H9 (cell line): ENCODE measurements at regions not wholly inside any gene's neighbourhood (a gene's known extent, or its start where the extent isn't known, plus 50 kb on each side); places are given as distances from the start of the nearest gene placed in this dataset.

Experiments
- DNase-seq: peaks from one replicate; pipeline ENCODE4 v3.0.0-alpha.2; 2017
- H2AFZ ChIP-seq: one replicate; pipeline ENCODE4 v1.6.1; 2013; ENCODE audit warnings: mild to moderate bottlenecking, low read length, control low read depth, moderate library complexity
- H2AK5ac ChIP-seq: 2 replicates; pipeline ENCODE4 v1.6.1; 2013; ENCODE audit warnings: low read length, control low read depth, mixed read lengths; ENCODE audit not compliant: insufficient read length
- H2BK120ac ChIP-seq: one replicate; pipeline ENCODE4 v1.6.1; 2013; ENCODE audit warnings: low read depth, mild to moderate bottlenecking, low read length, control low read depth, inconsistent platforms; ENCODE audit not compliant: poor library complexity, severe bottlenecking
- H2BK12ac ChIP-seq: 2 replicates; pipeline ENCODE4 v1.6.1; 2013; ENCODE audit warnings: low read length, control low read depth, mixed read lengths, low read depth; ENCODE audit not compliant: insufficient read length
- H2BK15ac ChIP-seq: 2 replicates; pipeline ENCODE4 v1.6.1; 2013; ENCODE audit warnings: low read depth, low read length, control low read depth
- H2BK20ac ChIP-seq: one replicate; pipeline ENCODE4 v1.6.1; 2013; ENCODE audit warnings: low read depth, mild to moderate bottlenecking, low read length, control low read depth, inconsistent platforms; ENCODE audit not compliant: poor library complexity, severe bottlenecking
- H2BK5ac ChIP-seq: 2 replicates; pipeline ENCODE4 v1.6.1; 2013; ENCODE audit warnings: low read length, control low read depth, mixed read lengths; ENCODE audit not compliant: insufficient read length
- H3K14ac ChIP-seq: 2 replicates; pipeline ENCODE4 v1.6.1; 2013; ENCODE audit warnings: low read length, control low read depth; ENCODE audit not compliant: insufficient read depth
- H3K18ac ChIP-seq: 2 replicates; pipeline ENCODE4 v1.6.1; 2013; ENCODE audit warnings: low read depth, mild to moderate bottlenecking, mixed read lengths, low read length, control low read depth; ENCODE audit not compliant: insufficient read length
- H3K23ac ChIP-seq: 2 replicates; pipeline ENCODE4 v1.6.1; 2013; ENCODE audit warnings: low read length, control low read depth, mixed read lengths, low read depth; ENCODE audit not compliant: insufficient read length
- H3K23me2 ChIP-seq: 2 replicates; pipeline ENCODE4 v1.6.1; 2013; ENCODE audit warnings: low read depth, mild to moderate bottlenecking, mixed read lengths, low read length, control low read depth; ENCODE audit not compliant: insufficient read length, poor library complexity, severe bottlenecking
- H3K27ac ChIP-seq: 2 replicates; pipeline ENCODE4 v1.5.1; 2013; ENCODE audit warnings: low read length, control low read depth, mixed read lengths, low read depth; ENCODE audit not compliant: insufficient read length
- H3K27me3 ChIP-seq: 2 replicates; pipeline ENCODE4 v1.6.1; 2013; ENCODE audit warnings: low read length, control low read depth, inconsistent platforms; ENCODE audit not compliant: insufficient read depth
- H3K4ac ChIP-seq: 2 replicates; pipeline ENCODE4 v1.6.1; 2013; ENCODE audit warnings: low read depth, mild to moderate bottlenecking, control low read depth, inconsistent platforms, low read length, moderate library complexity
- H3K4me1 ChIP-seq: 2 replicates; pipeline ENCODE4 v1.6.1; 2013; ENCODE audit warnings: low read length, control low read depth, inconsistent platforms; ENCODE audit not compliant: insufficient read depth
- H3K4me2 ChIP-seq: 2 replicates; pipeline ENCODE4 v1.6.1; 2013; ENCODE audit warnings: low read length, control low read depth, mixed read lengths; ENCODE audit not compliant: insufficient read length, insufficient read depth
- H3K56ac ChIP-seq: 2 replicates; pipeline ENCODE4 v1.6.1; 2013; ENCODE audit warnings: low read depth, mild to moderate bottlenecking, mixed read lengths, low read length, control low read depth; ENCODE audit not compliant: insufficient read length
- H3K79me1 ChIP-seq: 2 replicates; pipeline ENCODE4 v1.6.1; 2013; ENCODE audit warnings: low read depth, mild to moderate bottlenecking, moderate library complexity, low read length, control low read depth, inconsistent platforms; ENCODE audit not compliant: insufficient read depth, poor library complexity, severe bottlenecking
- H3K79me2 ChIP-seq: 2 replicates; pipeline ENCODE4 v1.6.1; 2013; ENCODE audit warnings: low read length, control low read depth, inconsistent platforms; ENCODE audit not compliant: insufficient read depth
- H3K9ac ChIP-seq: 2 replicates; pipeline ENCODE4 v1.6.1; 2013; ENCODE audit warnings: low read length, control low read depth, mixed read lengths; ENCODE audit not compliant: insufficient read length; ENCODE audit errors: extremely low read depth
- H3K9me3 ChIP-seq: one replicate; pipeline ENCODE4 v1.6.1; 2013; ENCODE audit warnings: low read depth, low read length, inconsistent platforms; ENCODE audit not compliant: control insufficient read depth
- H3T11ph ChIP-seq: one replicate; pipeline ENCODE4 v1.6.1; 2013; ENCODE audit warnings: mild to moderate bottlenecking, low read length, control low read depth, inconsistent platforms
- H4K20me1 ChIP-seq: one replicate; pipeline ENCODE4 v1.6.1; 2013; ENCODE audit not compliant: control insufficient read depth, insufficient read length, insufficient read depth
- H4K5ac ChIP-seq: 2 replicates; pipeline ENCODE4 v1.6.1; 2013; ENCODE audit warnings: low read depth, mild to moderate bottlenecking, mixed read lengths, low read length, control low read depth; ENCODE audit not compliant: insufficient read length
- H4K8ac ChIP-seq: replicated peaks from 2 replicates; pipeline ENCODE4 v1.6.1; 2013; ENCODE audit warnings: low read length, control low read depth, mixed read lengths, low read depth; ENCODE audit not compliant: insufficient read length
- H4K91ac ChIP-seq: 2 replicates; pipeline ENCODE4 v1.6.1; 2013; ENCODE audit warnings: low read depth, mild to moderate bottlenecking, moderate library complexity, mixed read lengths, low read length, control low read depth; ENCODE audit not compliant: insufficient read length
- H3K27ac Mint-ChIP-seq, 3 experiments: 2 replicates in 2 of 3; 3 replicates in 1 of 3; pipeline ENCODE4 v1.8.0; 2020 to 2021; ENCODE audit warnings: mixed read lengths in 3 of 3, mild to moderate bottlenecking in 1 of 3, moderate library complexity in 1 of 3
- H3K27me3 Mint-ChIP-seq: 2 replicates; pipeline ENCODE4 v1.8.0; 2021; ENCODE audit warnings: low read depth, mild to moderate bottlenecking, moderate library complexity, mixed read lengths
- H3K36me3 Mint-ChIP-seq, 3 experiments: 2 replicates in 2 of 3; 3 replicates in 1 of 3; pipeline ENCODE4 v1.8.0; 2020 to 2021; ENCODE audit warnings: low read depth in 3 of 3, mixed read lengths in 3 of 3; ENCODE audit not compliant: insufficient read depth in 1 of 3
- H3K4me1 Mint-ChIP-seq, 2 experiments: 2 replicates each; pipeline ENCODE4 v1.8.0; 2020; ENCODE audit warnings: mixed read lengths in 2 of 2
- H3K4me3 Mint-ChIP-seq, 2 experiments: 2 replicates in 1 of 2; 3 replicates in 1 of 2; pipeline ENCODE4 v1.8.0; 2020 to 2021; ENCODE audit warnings: mild to moderate bottlenecking in 2 of 2, mixed read lengths in 2 of 2, moderate library complexity in 1 of 2
- H3K9me3 Mint-ChIP-seq, 2 experiments: 2 replicates in 1 of 2; 3 replicates in 1 of 2; pipeline ENCODE4 v1.8.0; 2020; ENCODE audit warnings: mild to moderate bottlenecking in 2 of 2, mixed read lengths in 2 of 2, moderate library complexity in 1 of 2
- CTCF ChIP-seq: fragments of 200-600 bp; sonication (generic); conservative IDR thresholded peaks from 3 replicates; pipeline ENCODE4 v1.8.0; 2021; ENCODE audit warnings: antibody characterized with exemption, mild to moderate bottlenecking
- WGBS: extraction: QIAGEN DNeasy Blood & Tissue Kit; methylation state at CpG from one replicate; pipeline ENCODE4 v1.1.7; 2013; ENCODE audit warnings: missing lambda C conversion rate, low lambda C conversion rate, mixed read lengths; ENCODE audit not compliant: insufficient read length; ENCODE audit errors: extremely low coverage; 5-methylcytosine and 5-hydroxymethylcytosine counted together

GRCh38 chr9:134215699-134216448, 51.5 kb upstream of the RNU6ATAC start:
- H4K20me1 ChIP-seq: no peaks in the 10 kb centered on the region
- no peak overlapping the region for H2AFZ ChIP-seq
- H3K23me2 ChIP-seq: no peaks in the 10 kb centered on the region
- no peak overlapping the region for H4K5ac ChIP-seq
- no CpG with 5 or more reads among the region's 32 CpGs for WGBS
- no peak overlapping the region for H3K9ac ChIP-seq
- no peak overlapping the region for H3K18ac ChIP-seq
- H2BK12ac ChIP-seq: no peak overlapping the region
- Mint-ChIP-seq H3K9me3 (no peaks in the 10 kb centered on the region; a peak in 1 of 5 replicates), H3K4me1 (peaks cover 4 to 9% of the 10 kb centered on the region in 2 experiments; a peak in 3 of 4 replicates), H3K27me3 (no peaks in the 10 kb centered on the region), H3K36me3 (no peaks in the 10 kb centered on the region), H3K4me3 (no peak overlapping the region), H3K27ac (no peak overlapping the region)
- H3K9me3 ChIP-seq: no peaks in the 10 kb centered on the region
- H3K79me1 ChIP-seq: no peaks in the 10 kb centered on the region
- no peaks in the 10 kb centered on the region for H3K4me1 ChIP-seq
- no peaks in the 10 kb centered on the region for H3K79me2 ChIP-seq
- no peak for TF ChIP-seq CTCF
- no peak overlapping the region for H4K91ac ChIP-seq
- H3K4ac ChIP-seq: no peak overlapping the region
- H3K56ac ChIP-seq: no peak overlapping the region
- no peak overlapping the region for H2BK20ac ChIP-seq
- H3T11ph ChIP-seq: no peak overlapping the region
- no peak overlapping the region for H2BK5ac ChIP-seq
- no peak overlapping the region for H3K23ac ChIP-seq
- H2BK120ac ChIP-seq: no peak overlapping the region
- H4K8ac ChIP-seq: no peak overlapping the region
- no peaks in the 10 kb centered on the region for H3K27me3 ChIP-seq
- no peak overlapping the region for H3K27ac ChIP-seq
- DNase-seq: no peak
- no peak overlapping the region; the same call in 1 of the 2 replicates for H3K14ac ChIP-seq
- H2AK5ac ChIP-seq: no peak overlapping the region
- H2BK15ac ChIP-seq: no peak overlapping the region
- H3K4me2 ChIP-seq: no peak overlapping the region
